ENCODE measurements at regions not wholly inside any gene's neighbourhood (a gene's known extent, or its start where the extent isn't known, plus 50 kb on each side); places are given as distances from the start of the nearest gene placed in this dataset.
"Not testable (repeated sequence)": the region's sequence is repeated elsewhere in the genome, so short reads cannot be mapped to it uniquely, and the experiment has no call there.

- intact Hi-C loops (cut with DNase I, micrococcal nuclease): no loop called here
- ChIA-PET CTCF (interaction anchor here (0.9 kb wide), 1 partner anchor 20 kb away, joined by 3 read pairs; no protein-coding TSS in a partner anchor), POLR2A (no interaction called here)
- ATAC-seq (no peak), DNase-seq (no peak)
- Mint-ChIP-seq H3K27ac (no peak overlapping the region), H3K27me3 (no peaks in the 10 kb centered on the region), H3K4me1 (no peaks in the 10 kb centered on the region), H3K4me3 (no peak overlapping the region), H3K36me3 (ENCODE audit: low read depth) (no peaks in the 10 kb centered on the region), H3K9me3 (ENCODE audit: low read depth) (peaks cover 6% of the 10 kb centered on the region)
Measured at GRCh38 chr7:49060743-49061142, 136.4 kb downstream of the CDC14C start.

GRCh38 chr7:49074538-49074937 is 150.2 kb downstream of the CDC14C start:
- Mint-ChIP-seq H3K4me1 (no peaks in the 10 kb centered on the region), H3K27ac (no peak overlapping the region), H3K4me3 (no peak overlapping the region), H3K27me3 (no peaks in the 10 kb centered on the region), H3K9me3 (ENCODE audit: low read depth) (peaks cover 5% of the 10 kb centered on the region), H3K36me3 (ENCODE audit: low read depth) (no peaks in the 10 kb centered on the region)
- ATAC-seq (no peak), DNase-seq (no peak)
- intact Hi-C loops (cut with DNase I, micrococcal nuclease): loop anchor here in 1 of 2 experiments (5.0 kb wide), 1 partner anchor 48 kb away; no protein-coding TSS in a partner anchor
- ChIA-PET POLR2A (no interaction called here), CTCF (no interaction called here)

DNA sequence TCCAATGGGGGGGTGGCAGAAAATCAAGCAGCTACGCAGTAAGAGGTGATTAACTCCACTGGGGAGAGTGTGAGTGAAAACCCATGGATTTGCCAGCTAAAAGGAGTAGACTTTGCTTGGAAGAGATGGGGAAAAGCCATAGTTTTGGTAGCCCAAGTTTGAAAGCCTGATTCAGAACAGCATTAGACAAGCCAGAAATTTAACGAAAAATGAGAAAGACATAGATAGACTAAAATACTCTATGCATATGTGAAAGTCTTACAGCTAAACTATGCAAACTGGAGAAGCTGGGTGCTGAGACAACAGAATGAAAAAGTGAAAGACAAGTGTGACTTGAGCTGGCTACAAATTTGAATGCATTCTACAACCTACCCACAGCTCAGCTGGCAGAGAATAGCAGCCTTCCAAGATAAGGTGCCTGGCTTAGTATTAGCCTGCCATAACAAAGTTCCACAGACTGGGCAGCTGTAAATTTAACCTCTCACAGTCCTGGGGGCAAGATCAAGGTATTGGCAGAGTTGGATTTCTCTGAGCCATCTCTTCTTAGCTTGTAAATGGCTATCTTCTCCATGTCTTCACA is 156.6 kb downstream of the CDC14C start:
- no peak for ATAC-seq
- Mint-ChIP-seq H3K4me1 (no peaks in the 10 kb centered on the region), H3K27ac (no peak overlapping the region), H3K9me3 (ENCODE audit: low read depth) (peaks cover 7% of the 10 kb centered on the region), H3K27me3 (no peaks in the 10 kb centered on the region), H3K4me3 (no peak overlapping the region), H3K36me3 (ENCODE audit: low read depth) (no peaks in the 10 kb centered on the region)
- ChIA-PET CTCF (interaction anchor here (0.5 kb wide), 1 partner anchor 21 kb away, joined by 3 read pairs; no protein-coding TSS in a partner anchor), POLR2A (no interaction called here)
- intact Hi-C loops (cut with DNase I, micrococcal nuclease): no loop called here
- DNase-seq: no peak

GRCh38 chr7:49088017-49088416 is 163.7 kb downstream of the CDC14C start:
- no peak for DNase-seq
- intact Hi-C loops (cut with DNase I, micrococcal nuclease): no loop called here
- Mint-ChIP-seq H3K4me3 (no peak overlapping the region), H3K27me3 (no peaks in the 10 kb centered on the region), H3K9me3 (ENCODE audit: low read depth) (no peaks in the 10 kb centered on the region), H3K36me3 (ENCODE audit: low read depth) (no peaks in the 10 kb centered on the region), H3K4me1 (no peaks in the 10 kb centered on the region), H3K27ac (no peak overlapping the region)
- ChIA-PET CTCF (no interaction called here), POLR2A (no interaction called here)
- ATAC-seq: no peak

- no peak for DNase-seq
- ATAC-seq: no peak
- Mint-ChIP-seq H3K27me3 (no peaks in the 10 kb centered on the region), H3K4me3 (no peak overlapping the region), H3K9me3 (ENCODE audit: low read depth) (no peaks in the 10 kb centered on the region), H3K4me1 (no peaks in the 10 kb centered on the region), H3K27ac (no peak overlapping the region), H3K36me3 (ENCODE audit: low read depth) (no peaks in the 10 kb centered on the region)
- POLR2A ChIA-PET: no interaction called here
- intact Hi-C loops (cut with DNase I, micrococcal nuclease): no loop called here
- CTCF ChIA-PET: interaction anchor here (0.6 kb wide), 1 partner anchor 454 kb away, joined by 3 read pairs; no protein-coding TSS in a partner anchor
Measured at GRCh38 chr7:49089717-49090116, 165.4 kb downstream of the CDC14C start.

DNA sequence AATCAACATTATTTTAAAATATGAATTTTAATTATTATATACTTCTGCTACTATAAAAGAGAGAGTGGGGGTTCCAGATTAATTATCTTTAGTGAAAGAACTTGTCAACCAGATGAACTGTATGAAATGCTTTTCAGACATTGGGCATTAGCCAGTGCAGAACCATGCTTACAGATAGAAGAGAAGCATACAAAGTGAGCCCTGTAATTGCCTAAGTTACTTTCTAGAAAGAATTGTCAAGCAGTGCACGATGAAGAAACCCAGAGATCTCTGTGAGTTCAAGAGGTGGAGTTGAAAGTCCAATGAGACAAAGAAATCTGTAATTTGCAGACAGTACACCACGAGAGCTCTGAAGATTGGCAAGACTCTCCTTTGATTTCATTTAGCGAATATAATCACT is 166.7 kb downstream of the CDC14C start:
- intact Hi-C loops (cut with DNase I, micrococcal nuclease): no loop called here
- H3K4me3 Mint-ChIP-seq: no peak overlapping the region
- no peaks in the 10 kb centered on the region for H3K4me1 Mint-ChIP-seq

GRCh38 chr7:49091519-49091918 is 167.2 kb downstream of the CDC14C start:
- no peaks in the 10 kb centered on the region for H3K27me3 Mint-ChIP-seq
- intact Hi-C loops (cut with DNase I, micrococcal nuclease): no loop called here
- ATAC-seq (no peak), DNase-seq (no peak)
- no peaks in the 10 kb centered on the region for H3K4me1 Mint-ChIP-seq
- H3K9me3 Mint-ChIP-seq (ENCODE audit: low read depth): no peaks in the 10 kb centered on the region
- no peak overlapping the region for H3K27ac Mint-ChIP-seq
- ChIA-PET POLR2A (no interaction called here), CTCF (no interaction called here)
- no peaks in the 10 kb centered on the region for H3K36me3 Mint-ChIP-seq (ENCODE audit: low read depth)
- H3K4me3 Mint-ChIP-seq: no peak overlapping the region

More for the DNA sequence above, 166.7 kb downstream of the CDC14C start:
- Mint-ChIP-seq H3K27ac (no peak overlapping the region), H3K9me3 (ENCODE audit: low read depth) (no peaks in the 10 kb centered on the region), H3K36me3 (ENCODE audit: low read depth) (no peaks in the 10 kb centered on the region), H3K27me3 (no peaks in the 10 kb centered on the region)
- ChIA-PET POLR2A (no interaction called here), CTCF (no interaction called here)
- no peak for DNase-seq
- no peak for ATAC-seq

DNA sequence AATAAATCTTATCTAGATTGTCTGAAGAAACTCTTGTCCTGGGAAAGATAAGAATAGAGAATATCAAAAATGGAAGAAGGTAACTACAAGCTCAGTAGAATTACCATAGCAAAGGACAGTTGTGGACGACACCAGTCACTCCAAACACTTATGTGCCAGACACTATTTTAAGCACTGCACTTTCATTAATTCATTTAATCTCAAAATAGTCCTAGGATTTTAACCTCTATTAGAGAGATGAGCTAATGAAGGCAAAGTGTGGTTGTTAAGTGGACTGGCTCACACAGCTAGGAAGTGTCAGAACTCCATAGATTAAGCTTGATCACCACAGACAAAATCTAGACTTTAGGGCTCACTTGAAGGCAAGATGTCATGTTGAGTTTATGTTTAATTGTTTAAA is 168.9 kb downstream of the CDC14C start:
- Mint-ChIP-seq H3K27me3 (no peaks in the 10 kb centered on the region), H3K36me3 (ENCODE audit: low read depth) (no peaks in the 10 kb centered on the region), H3K4me1 (no peaks in the 10 kb centered on the region), H3K4me3 (no peak overlapping the region), H3K9me3 (ENCODE audit: low read depth) (peaks cover 1% of the 10 kb centered on the region), H3K27ac (no peak overlapping the region)
- no peak for ATAC-seq
- ChIA-PET CTCF (no interaction called here), POLR2A (no interaction called here)
- no peak for DNase-seq
- intact Hi-C loops (cut with DNase I, micrococcal nuclease): no loop called here

GRCh38 chr7:49094866-49095265 is 170.5 kb downstream of the CDC14C start:
- ChIA-PET POLR2A (no interaction called here), CTCF (no interaction called here)
- H3K36me3 Mint-ChIP-seq (ENCODE audit: low read depth): no peaks in the 10 kb centered on the region
- H3K27ac Mint-ChIP-seq: no peak overlapping the region
- H3K4me3 Mint-ChIP-seq: no peak overlapping the region
- intact Hi-C loops (cut with DNase I, micrococcal nuclease): no loop called here
- no peaks in the 10 kb centered on the region for H3K4me1 Mint-ChIP-seq
- no peak for ATAC-seq
- H3K27me3 Mint-ChIP-seq: no peaks in the 10 kb centered on the region
- no peak for DNase-seq
- peaks cover 1% of the 10 kb centered on the region for H3K9me3 Mint-ChIP-seq (ENCODE audit: low read depth)

DNA sequence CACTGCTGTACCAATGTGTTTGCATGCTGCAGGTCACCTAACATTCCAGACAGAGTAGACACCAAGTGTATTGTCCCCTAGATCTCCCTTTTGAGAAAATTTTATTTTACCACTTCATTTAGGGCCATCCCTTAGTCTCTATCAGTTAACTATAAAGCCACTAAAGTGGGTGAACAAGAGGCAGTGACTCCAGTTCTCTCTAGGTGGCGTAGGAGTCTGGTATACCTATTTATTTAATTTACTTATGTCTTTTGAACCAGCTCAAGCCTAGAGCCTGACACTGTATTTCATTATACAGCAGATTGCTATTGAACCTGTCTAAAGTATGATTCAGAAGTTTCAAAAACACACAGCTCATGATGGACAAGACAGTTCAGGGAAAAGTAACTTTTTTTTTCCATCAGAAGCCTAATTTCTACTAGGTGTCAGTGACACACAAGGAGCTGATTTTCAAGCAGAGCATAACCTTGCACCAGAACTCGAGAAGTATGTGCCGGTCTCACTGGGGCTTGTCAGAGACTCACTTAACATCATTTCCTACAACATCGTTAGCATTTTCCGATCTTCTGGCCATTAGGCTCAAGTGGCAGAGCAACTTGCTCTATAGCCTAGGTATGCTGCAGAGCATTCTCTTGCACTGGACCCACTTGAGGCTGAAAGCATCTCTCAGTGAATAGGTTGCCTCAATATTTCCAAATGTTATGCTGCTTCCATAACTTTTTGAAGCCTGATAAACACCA is 175.4 kb downstream of the CDC14C start:
- POLR2A ChIA-PET: no interaction called here
- H3K27me3 Mint-ChIP-seq: no peaks in the 10 kb centered on the region
- H3K36me3 Mint-ChIP-seq (ENCODE audit: low read depth): no peaks in the 10 kb centered on the region
- no peak for DNase-seq
- intact Hi-C loops (cut with DNase I, micrococcal nuclease): no loop called here
- ATAC-seq: no peak
- H3K9me3 Mint-ChIP-seq (ENCODE audit: low read depth): peaks cover 2% of the 10 kb centered on the region
- no peak overlapping the region for H3K27ac Mint-ChIP-seq
- H3K4me1 Mint-ChIP-seq: no peaks in the 10 kb centered on the region
- no peak overlapping the region for H3K4me3 Mint-ChIP-seq
- CTCF ChIA-PET: interaction anchor here (0.6 kb wide), 1 partner anchor 489 kb away, joined by 3 read pairs; no protein-coding TSS in a partner anchor

DNA sequence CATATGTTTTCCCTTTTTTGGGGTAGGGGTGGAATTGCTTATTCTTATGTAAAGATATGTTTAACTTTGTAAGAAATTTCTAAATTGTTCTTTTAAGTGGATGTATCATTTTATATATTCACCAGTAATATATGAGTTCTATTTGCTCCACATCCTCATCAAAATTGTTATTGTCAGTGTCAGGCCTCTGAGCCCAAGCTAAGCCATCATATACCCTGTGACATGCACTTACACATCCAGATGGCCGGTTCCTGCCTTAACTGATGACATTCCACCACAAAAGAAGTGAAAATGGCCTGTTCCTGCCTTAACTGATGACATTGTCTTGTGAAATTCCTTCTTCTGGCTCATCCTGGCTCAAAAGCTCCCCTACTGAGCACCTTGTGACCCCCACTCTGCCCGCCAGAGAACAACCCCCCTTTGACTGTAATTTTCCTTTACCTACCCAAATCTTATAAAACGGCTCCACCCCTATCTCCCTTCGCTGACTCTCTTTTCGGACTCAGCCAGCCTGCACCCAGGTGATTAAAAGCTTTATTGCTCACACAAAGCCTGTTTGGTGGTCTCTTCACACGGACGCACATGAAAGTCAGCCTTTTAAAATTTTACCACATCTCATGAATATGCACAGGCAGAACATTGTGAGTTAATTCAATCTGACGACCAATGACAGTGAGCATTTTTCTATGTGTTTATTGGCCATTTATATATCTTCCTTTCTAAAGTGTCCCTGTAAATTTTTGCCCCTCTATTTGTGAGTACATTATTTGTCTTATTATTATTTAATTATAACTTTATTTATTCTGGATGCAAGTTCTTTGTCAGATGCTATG is 176.8 kb downstream of the CDC14C start:
- POLR2A ChIA-PET; H3K9me3 Mint-ChIP-seq (ENCODE audit: low read depth); ATAC-seq; H3K27ac Mint-ChIP-seq; H3K4me3 Mint-ChIP-seq; H3K36me3 Mint-ChIP-seq (ENCODE audit: low read depth); DNase-seq; H3K4me1 Mint-ChIP-seq; CTCF ChIA-PET; intact Hi-C loops (cut with DNase I, micrococcal nuclease); H3K27me3 Mint-ChIP-seq: not testable (repeated sequence)

GRCh38 chr7:49102411-49102810 is 178.1 kb downstream of the CDC14C start:
- intact Hi-C loops (cut with DNase I, micrococcal nuclease): no loop called here
- no peaks in the 10 kb centered on the region for H3K27me3 Mint-ChIP-seq
- ATAC-seq (no peak), DNase-seq (no peak)
- H3K4me1 Mint-ChIP-seq: no peaks in the 10 kb centered on the region
- H3K9me3 Mint-ChIP-seq (ENCODE audit: low read depth): peaks cover 5% of the 10 kb centered on the region
- ChIA-PET CTCF (no interaction called here), POLR2A (no interaction called here)
- H3K4me3 Mint-ChIP-seq: no peak overlapping the region
- no peaks in the 10 kb centered on the region for H3K36me3 Mint-ChIP-seq (ENCODE audit: low read depth)
- no peak overlapping the region for H3K27ac Mint-ChIP-seq
